ENCODE measurements at regions not wholly inside any gene's neighbourhood (a gene's known extent, or its start where the extent isn't known, plus 50 kb on each side); places are given as distances from the start of the nearest gene placed in this dataset.

- 5% methylated on average over 1 of the region's 1 CpG for WGBS (ENCODE audit: low lambda C conversion rate)
- no peaks in the 10 kb centered on the region for H3K36me3 ChIP-seq (replicated peaks in 1 of 2; ENCODE audit: control insufficient read depth in 1 of 2, insufficient read depth in 2 of 2, low read length in 2 of 2)
- no peaks in the 10 kb centered on the region for H3K79me2 ChIP-seq (ENCODE audit: insufficient read depth, low read length)
- CTCF ChIA-PET (ENCODE audit: low intra/inter-chr PET ratio, low total read pairs), result no interaction called here
- no TSS peak for BruUV-seq (replicated peaks)
- H4K20me1 ChIP-seq (ENCODE audit: insufficient read depth, low read length), result no peaks in the 10 kb centered on the region
- TF ChIP-seq ZBTB33 (CRISPR knock-in tag; IDR thresholded peaks at IDR 0.05) (no peak), MYC (CRISPR knock-in tag; IDR thresholded peaks at IDR 0.05; ENCODE audit: borderline replicate concordance) (no peak), GZF1 (CRISPR knock-in tag; IDR thresholded peaks at IDR 0.05) (no peak), ZNF138 (CRISPR knock-in tag; IDR thresholded peaks at IDR 0.05; ENCODE audit: low read depth) (no peak), ZMAT3 (CRISPR knock-in tag; conservative IDR thresholded peaks at IDR 0.05) (no peak), ARNT2 (CRISPR knock-in tag; IDR thresholded peaks at IDR 0.05; ENCODE audit: low read depth) (no peak), POLR2AphosphoS5 (IDR thresholded peaks at IDR 0.05; ENCODE audit: low read depth, low read length) (no peak), RFXANK (CRISPR knock-in tag; IDR thresholded peaks at IDR 0.05) (no peak), ZNF614 (CRISPR knock-in tag; IDR thresholded peaks at IDR 0.05; ENCODE audit: borderline replicate concordance) (no peak), SP5 (CRISPR knock-in tag; IDR thresholded peaks at IDR 0.05; ENCODE audit: borderline replicate concordance, low read depth) (no peak), MEIS1 (CRISPR knock-in tag; IDR thresholded peaks at IDR 0.05; ENCODE audit: borderline replicate concordance) (no peak), SUZ12 (IDR thresholded peaks at IDR 0.05; ENCODE audit: low read depth, low read length) (no peak), AFF4 (CRISPR knock-in tag; IDR thresholded peaks at IDR 0.05) (no peak), FOXP1 (IDR thresholded peaks at IDR 0.05) (no peak), FOXP1 (CRISPR knock-in tag; IDR thresholded peaks at IDR 0.05) (no peak), KLF15 (CRISPR knock-in tag; IDR thresholded peaks at IDR 0.05; ENCODE audit: borderline replicate concordance) (no peak)
- TF ChIP-seq, protein P1, sequence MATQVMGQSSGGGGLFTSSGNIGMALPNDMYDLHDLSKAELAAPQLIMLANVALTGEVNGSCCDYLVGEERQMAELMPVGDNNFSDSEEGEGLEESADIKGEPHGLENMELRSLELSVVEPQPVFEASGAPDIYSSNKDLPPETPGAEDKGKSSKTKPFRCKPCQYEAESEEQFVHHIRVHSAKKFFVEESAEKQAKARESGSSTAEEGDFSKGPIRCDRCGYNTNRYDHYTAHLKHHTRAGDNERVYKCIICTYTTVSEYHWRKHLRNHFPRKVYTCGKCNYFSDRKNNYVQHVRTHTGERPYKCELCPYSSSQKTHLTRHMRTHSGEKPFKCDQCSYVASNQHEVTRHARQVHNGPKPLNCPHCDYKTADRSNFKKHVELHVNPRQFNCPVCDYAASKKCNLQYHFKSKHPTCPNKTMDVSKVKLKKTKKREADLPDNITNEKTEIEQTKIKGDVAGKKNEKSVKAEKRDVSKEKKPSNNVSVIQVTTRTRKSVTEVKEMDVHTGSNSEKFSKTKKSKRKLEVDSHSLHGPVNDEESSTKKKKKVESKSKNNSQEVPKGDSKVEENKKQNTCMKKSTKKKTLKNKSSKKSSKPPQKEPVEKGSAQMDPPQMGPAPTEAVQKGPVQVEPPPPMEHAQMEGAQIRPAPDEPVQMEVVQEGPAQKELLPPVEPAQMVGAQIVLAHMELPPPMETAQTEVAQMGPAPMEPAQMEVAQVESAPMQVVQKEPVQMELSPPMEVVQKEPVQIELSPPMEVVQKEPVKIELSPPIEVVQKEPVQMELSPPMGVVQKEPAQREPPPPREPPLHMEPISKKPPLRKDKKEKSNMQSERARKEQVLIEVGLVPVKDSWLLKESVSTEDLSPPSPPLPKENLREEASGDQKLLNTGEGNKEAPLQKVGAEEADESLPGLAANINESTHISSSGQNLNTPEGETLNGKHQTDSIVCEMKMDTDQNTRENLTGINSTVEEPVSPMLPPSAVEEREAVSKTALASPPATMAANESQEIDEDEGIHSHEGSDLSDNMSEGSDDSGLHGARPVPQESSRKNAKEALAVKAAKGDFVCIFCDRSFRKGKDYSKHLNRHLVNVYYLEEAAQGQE (IDR thresholded peaks at IDR 0.05; ENCODE audit: borderline replicate concordance in 1 of 2, low read depth in 1 of 2, low read length in 2 of 2), result no peak
- ATAC-seq (no peak), FAIRE-seq (no peak), DNase-seq (ENCODE audit: low spot score) (no peak)
- no peak overlapping the region for H3K4me2 ChIP-seq (ENCODE audit: low read depth, low read length)
- no peaks in the 10 kb centered on the region for H3K27me3 ChIP-seq (ENCODE audit: control insufficient read depth in 1 of 2, insufficient read depth in 2 of 2, low read length in 2 of 2)
- no peak overlapping the region for H3K9ac ChIP-seq (ENCODE audit: insufficient read depth, low read depth, low read length)
- H3K4me1 ChIP-seq (ENCODE audit: insufficient read depth, low read length), result no peaks in the 10 kb centered on the region
- H2AFZ ChIP-seq (ENCODE audit: low read length), result no peak overlapping the region
- H3K9me3 ChIP-seq (ENCODE audit: low read length), result peaks cover 24% of the 10 kb centered on the region
- H3K4me3 ChIP-seq (replicated peaks in 1 of 3; ENCODE audit: insufficient read depth in 1 of 3, low read depth in 2 of 3, low read length in 3 of 3), result no peak overlapping the region
- no peak overlapping the region for H3K27ac ChIP-seq (ENCODE audit: extremely low read length, insufficient read depth, low read length)
- in situ Hi-C loops (cut with HindIII; ENCODE audit: extremely low pct_ligation_motif_present, low pct_unique_long_range_greater_than_20kb), result no loop called here
- POLR2A ChIA-PET, result no interaction called here
- intact Hi-C loops (cut with micrococcal nuclease; ENCODE audit: unreplicated experiment), result no loop called here
These were observed 1151.2 kb downstream of the PCDH17 start for GRCh38 chr13:58782736-58783135.

All from HepG2 (cell line).